SK-N-SH treated with all-trans-retinoic acid at 6 μM for 48 hours (cell line): ENCODE measurements at regions not wholly inside any gene's neighbourhood (a gene's known extent, or its start where the extent isn't known, plus 50 kb on each side); places are given as distances from the start of the nearest gene placed in this dataset.

Source experiments
- ATAC-seq: fragments of 200-7000 bp; cut with Tn5 transposase; 3 replicates; pipeline ENCODE4 v1.9.1; 2020; ENCODE audit warnings: mild to moderate bottlenecking, moderate library complexity
- ARNTL ChIP-seq: fragments of 450-650 bp; formaldehyde crosslinking; IDR thresholded peaks from 2 replicates; pipeline ENCODE4 v1.5.0; 2020; ENCODE audit warnings: low read depth, mild to moderate bottlenecking, moderate library complexity, borderline replicate concordance
- BACH2 ChIP-seq: fragments of 250-450 bp; sonication (Bioruptor Pico); IDR thresholded peaks from 2 replicates; pipeline ENCODE4 v1.9.0; 2021; ENCODE audit warnings: mild to moderate bottlenecking, borderline replicate concordance
- CSDC2 ChIP-seq: fragments of 250-450 bp; sonication (Bioruptor Pico); IDR thresholded peaks from 2 replicates; pipeline ENCODE4 v1.5.0; 2020; ENCODE audit warnings: mild to moderate bottlenecking, moderate library complexity
- ESRRG ChIP-seq: fragments of 250-450 bp; sonication (Bioruptor Pico); IDR thresholded peaks from 2 replicates; pipeline ENCODE4 v1.6.1; 2021; ENCODE audit warnings: mild to moderate bottlenecking
- GLIS3 ChIP-seq: fragments of 250-450 bp; sonication (Bioruptor Pico); IDR thresholded peaks from 2 replicates; pipeline ENCODE4 v1.5.0; 2020; ENCODE audit warnings: mild to moderate bottlenecking, moderate library complexity
- ISL1 ChIP-seq: fragments of 250-450 bp; sonication (Bioruptor Pico); IDR thresholded peaks from 2 replicates; pipeline ENCODE4 v2.1.2; 2022; ENCODE audit warnings: mild to moderate bottlenecking, moderate library complexity
- OSR1 ChIP-seq: fragments of 250-450 bp; sonication (Bioruptor Pico); IDR thresholded peaks from 2 replicates; pipeline ENCODE4 v1.8.0; 2022; ENCODE audit warnings: moderate library complexity, mild to moderate bottlenecking, inconsistent platforms
- POU6F1 ChIP-seq: fragments of 250-450 bp; sonication (Bioruptor Pico); IDR thresholded peaks from 2 replicates; pipeline ENCODE4 v1.8.0; 2021; ENCODE audit warnings: low read depth, mild to moderate bottlenecking, moderate library complexity, borderline replicate concordance
- PPARA ChIP-seq: fragments of 250-450 bp; sonication (Bioruptor Pico); IDR thresholded peaks from 2 replicates; pipeline ENCODE4 v1.5.0; 2020; ENCODE audit warnings: mild to moderate bottlenecking, borderline replicate concordance
- RARB ChIP-seq: fragments of 250-450 bp; sonication (Bioruptor Pico); IDR thresholded peaks from 2 replicates; pipeline ENCODE4 v1.8.0; 2021; ENCODE audit warnings: mild to moderate bottlenecking, moderate library complexity
- SNAI2 ChIP-seq: fragments of 250-450 bp; sonication (Bioruptor Pico); IDR thresholded peaks from 2 replicates; pipeline ENCODE4 v1.5.0; 2020; ENCODE audit warnings: mild to moderate bottlenecking, moderate library complexity
- TCF4 ChIP-seq: fragments of 250-450 bp; sonication (Bioruptor Pico); IDR thresholded peaks from 2 replicates; pipeline ENCODE4 v1.8.0; 2021; ENCODE audit warnings: mild to moderate bottlenecking, moderate library complexity, borderline replicate concordance
- TOX ChIP-seq: fragments of 250-450 bp; sonication (Bioruptor Pico); IDR thresholded peaks from 2 replicates; pipeline ENCODE4 v1.8.0; 2021; ENCODE audit warnings: mild to moderate bottlenecking, moderate library complexity, borderline replicate concordance
- TSHZ2 ChIP-seq: fragments of 250-450 bp; sonication (Bioruptor Pico); IDR thresholded peaks from 2 replicates; pipeline ENCODE4 v1.5.0; 2020; ENCODE audit warnings: mild to moderate bottlenecking, moderate library complexity
- ZC3H10 ChIP-seq: fragments of 250-450 bp; sonication (Bioruptor Pico); IDR thresholded peaks from 2 replicates; pipeline ENCODE4 v1.5.1; 2021; ENCODE audit warnings: mild to moderate bottlenecking, moderate library complexity
- ZFP3 ChIP-seq: fragments of 250-450 bp; sonication (Bioruptor Pico); IDR thresholded peaks from 2 replicates; pipeline ENCODE4 v1.5.0; 2020; ENCODE audit warnings: mild to moderate bottlenecking, moderate library complexity
- ZFP30 ChIP-seq: fragments of 450-650 bp; formaldehyde crosslinking; IDR thresholded peaks from 2 replicates; pipeline ENCODE4 v1.5.0; 2022; ENCODE audit warnings: mild to moderate bottlenecking, moderate library complexity
- ZNF565 ChIP-seq: fragments of 450-650 bp; formaldehyde crosslinking; conservative IDR thresholded peaks from 2 replicates; pipeline ENCODE4 v1.5.0; 2020; ENCODE audit warnings: low read depth, mild to moderate bottlenecking, moderate library complexity
- ZNF70 ChIP-seq: fragments of 450-650 bp; formaldehyde crosslinking; IDR thresholded peaks from 2 replicates; pipeline ENCODE4 v1.5.0; 2020; ENCODE audit warnings: mild to moderate bottlenecking, moderate library complexity
- ZNF8 ChIP-seq: fragments of 450-650 bp; formaldehyde crosslinking; IDR thresholded peaks from 2 replicates; pipeline ENCODE4 v1.5.0; 2020; ENCODE audit warnings: mild to moderate bottlenecking, moderate library complexity
- TF ChIP-seq, protein P1 (sequence below): fragments of 250-450 bp; sonication (Bioruptor Pico); IDR thresholded peaks from 2 replicates; pipeline ENCODE4 v1.5.1; 2021; ENCODE audit warnings: mild to moderate bottlenecking, moderate library complexity
- TF ChIP-seq, protein P2 (sequence below): fragments of 250-450 bp; sonication (Bioruptor Pico); IDR thresholded peaks from 2 replicates; pipeline ENCODE4 v1.5.1; 2020; ENCODE audit warnings: low read depth, mild to moderate bottlenecking, moderate library complexity
- TF ChIP-seq, protein P3 (sequence below): fragments of 250-450 bp; sonication (Bioruptor Pico); IDR thresholded peaks from 2 replicates; pipeline ENCODE4 v1.8.0; 2020; ENCODE audit warnings: mild to moderate bottlenecking, moderate library complexity, borderline replicate concordance

DNA sequence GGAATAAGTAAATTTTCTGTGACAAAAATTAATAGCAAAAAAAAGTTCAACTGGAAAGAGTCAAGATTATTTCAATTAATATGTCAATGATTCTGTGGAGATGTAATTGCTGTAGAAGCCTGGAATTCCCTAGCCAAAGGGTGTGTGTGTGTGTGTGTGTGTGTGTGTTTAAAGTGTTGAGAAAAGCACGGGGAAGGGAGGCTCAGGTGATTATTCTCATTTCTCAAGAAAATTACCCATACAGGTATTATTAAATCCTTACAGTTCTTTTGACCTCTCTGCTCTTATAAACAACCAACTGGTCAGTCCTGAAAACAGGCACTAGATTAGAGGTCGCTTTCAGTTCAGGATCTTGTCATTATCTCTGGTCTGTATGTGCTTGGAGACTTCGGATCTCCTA, 129.3 kb upstream of the SASH1 start:
- ATAC-seq, result no peak
- TF ChIP-seq PPARA (CRISPR knock-in tag) (no peak), POU6F1 (CRISPR knock-in tag) (no peak), ZNF565 (CRISPR knock-in tag) (no peak), CSDC2 (CRISPR knock-in tag) (no peak), TOX (CRISPR knock-in tag) (no peak), ZNF70 (CRISPR knock-in tag) (no peak), OSR1 (CRISPR knock-in tag) (no peak), ARNTL (no peak), RARB (no peak), ISL1 (CRISPR knock-in tag) (no peak), GLIS3 (no peak), ESRRG (CRISPR knock-in tag) (no peak), SNAI2 (CRISPR knock-in tag) (no peak), TCF4 (CRISPR knock-in tag) (no peak), BACH2 (no peak), ZFP30 (CRISPR knock-in tag) (no peak), ZNF8 (CRISPR knock-in tag) (no peak), ZFP3 (CRISPR knock-in tag) (no peak)
- TF ChIP-seq, protein P1, sequence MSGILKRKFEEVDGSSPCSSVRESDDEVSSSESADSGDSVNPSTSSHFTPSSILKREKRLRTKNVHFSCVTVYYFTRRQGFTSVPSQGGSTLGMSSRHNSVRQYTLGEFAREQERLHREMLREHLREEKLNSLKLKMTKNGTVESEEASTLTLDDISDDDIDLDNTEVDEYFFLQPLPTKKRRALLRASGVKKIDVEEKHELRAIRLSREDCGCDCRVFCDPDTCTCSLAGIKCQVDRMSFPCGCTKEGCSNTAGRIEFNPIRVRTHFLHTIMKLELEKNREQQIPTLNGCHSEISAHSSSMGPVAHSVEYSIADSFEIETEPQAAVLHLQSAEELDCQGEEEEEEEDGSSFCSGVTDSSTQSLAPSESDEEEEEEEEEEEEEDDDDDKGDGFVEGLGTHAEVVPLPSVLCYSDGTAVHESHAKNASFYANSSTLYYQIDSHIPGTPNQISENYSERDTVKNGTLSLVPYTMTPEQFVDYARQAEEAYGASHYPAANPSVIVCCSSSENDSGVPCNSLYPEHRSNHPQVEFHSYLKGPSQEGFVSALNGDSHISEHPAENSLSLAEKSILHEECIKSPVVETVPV (CRISPR knock-in tag), result no peak

DNA sequence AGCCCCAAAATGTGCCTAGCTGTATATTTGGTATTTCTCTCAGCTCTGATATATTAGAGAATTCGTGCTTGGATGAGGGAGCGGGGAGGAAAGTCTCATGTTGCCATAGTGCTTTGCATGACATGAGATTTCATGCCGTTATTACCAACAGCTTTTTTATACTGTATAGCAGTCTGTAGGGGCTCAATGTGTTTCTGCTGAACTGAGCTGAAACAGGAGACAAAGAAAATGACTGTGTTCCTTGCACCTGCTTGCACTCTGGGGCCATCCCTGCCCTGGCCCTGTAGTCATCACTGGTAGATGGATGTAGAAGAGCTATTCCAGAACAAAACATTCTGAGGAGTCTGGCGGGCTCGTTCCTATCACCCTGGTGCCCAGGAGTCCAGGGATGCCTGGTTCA, 128.0 kb upstream of the SASH1 start:
- no peak for ATAC-seq
- TF ChIP-seq, protein P2, sequence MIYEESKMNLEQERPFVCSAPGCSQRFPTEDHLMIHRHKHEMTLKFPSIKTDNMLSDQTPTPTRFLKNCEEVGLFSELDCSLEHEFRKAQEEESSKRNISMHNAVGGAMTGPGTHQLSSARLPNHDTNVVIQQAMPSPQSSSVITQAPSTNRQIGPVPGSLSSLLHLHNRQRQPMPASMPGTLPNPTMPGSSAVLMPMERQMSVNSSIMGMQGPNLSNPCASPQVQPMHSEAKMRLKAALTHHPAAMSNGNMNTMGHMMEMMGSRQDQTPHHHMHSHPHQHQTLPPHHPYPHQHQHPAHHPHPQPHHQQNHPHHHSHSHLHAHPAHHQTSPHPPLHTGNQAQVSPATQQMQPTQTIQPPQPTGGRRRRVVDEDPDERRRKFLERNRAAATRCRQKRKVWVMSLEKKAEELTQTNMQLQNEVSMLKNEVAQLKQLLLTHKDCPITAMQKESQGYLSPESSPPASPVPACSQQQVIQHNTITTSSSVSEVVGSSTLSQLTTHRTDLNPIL (CRISPR knock-in tag), result no peak
- TF ChIP-seq ZFP30 (CRISPR knock-in tag), result no peak
- TF ChIP-seq TOX (CRISPR knock-in tag), result no peak
- TF ChIP-seq, protein P3, sequence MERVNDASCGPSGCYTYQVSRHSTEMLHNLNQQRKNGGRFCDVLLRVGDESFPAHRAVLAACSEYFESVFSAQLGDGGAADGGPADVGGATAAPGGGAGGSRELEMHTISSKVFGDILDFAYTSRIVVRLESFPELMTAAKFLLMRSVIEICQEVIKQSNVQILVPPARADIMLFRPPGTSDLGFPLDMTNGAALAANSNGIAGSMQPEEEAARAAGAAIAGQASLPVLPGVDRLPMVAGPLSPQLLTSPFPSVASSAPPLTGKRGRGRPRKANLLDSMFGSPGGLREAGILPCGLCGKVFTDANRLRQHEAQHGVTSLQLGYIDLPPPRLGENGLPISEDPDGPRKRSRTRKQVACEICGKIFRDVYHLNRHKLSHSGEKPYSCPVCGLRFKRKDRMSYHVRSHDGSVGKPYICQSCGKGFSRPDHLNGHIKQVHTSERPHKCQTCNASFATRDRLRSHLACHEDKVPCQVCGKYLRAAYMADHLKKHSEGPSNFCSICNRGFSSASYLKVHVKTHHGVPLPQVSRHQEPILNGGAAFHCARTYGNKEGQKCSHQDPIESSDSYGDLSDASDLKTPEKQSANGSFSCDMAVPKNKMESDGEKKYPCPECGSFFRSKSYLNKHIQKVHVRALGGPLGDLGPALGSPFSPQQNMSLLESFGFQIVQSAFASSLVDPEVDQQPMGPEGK (CRISPR knock-in tag), result no peak
- no peak for TF ChIP-seq ARNTL
- TF ChIP-seq, all 23 proteins: peak for 0

DNA sequence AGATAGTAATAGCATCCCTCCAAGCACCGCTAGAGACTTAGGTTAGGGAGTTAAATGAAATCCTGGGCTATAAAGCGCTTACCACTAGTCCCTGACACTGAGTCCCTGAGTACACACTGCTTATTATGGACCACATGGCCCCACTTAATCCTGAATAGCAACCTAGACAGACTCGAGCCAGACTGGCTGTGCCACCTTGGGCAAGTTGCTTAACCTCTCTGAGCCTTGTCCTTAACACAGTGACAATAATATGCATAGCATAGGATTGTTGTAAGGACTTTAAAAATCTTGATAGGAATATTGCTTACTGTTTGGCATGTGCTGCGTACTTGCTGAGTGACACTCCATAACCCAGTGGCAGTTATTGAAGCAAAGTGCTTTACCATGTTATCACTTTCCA, 125.6 kb upstream of the SASH1 start:
- no peak for ATAC-seq
- no peak for TF ChIP-seq TSHZ2
- TF ChIP-seq PPARA (CRISPR knock-in tag), result no peak
- TF ChIP-seq ZC3H10, result no peak
- TF ChIP-seq BACH2, result no peak
- TF ChIP-seq, all 23 proteins: peak for 0
